Amniotic stem cell (primary cell): ENCODE measurements at regions not wholly inside any gene's neighbourhood (a gene's known extent, or its start where the extent isn't known, plus 50 kb on each side); places are given as distances from the start of the nearest gene placed in this dataset.

ENCODE experiments used
- DNase-seq: peaks from one replicate; lab custom pipeline; 2025; lab: John Stamatoyannopoulos, UW

GRCh38 chr1:14039582-14040430 is 339.8 kb downstream of the PRDM2 start:
- no peak for DNase-seq

- DNase-seq: no peak
Measured at GRCh38 chr1:14049965-14050364, 350.0 kb downstream of the PRDM2 start.

DNA sequence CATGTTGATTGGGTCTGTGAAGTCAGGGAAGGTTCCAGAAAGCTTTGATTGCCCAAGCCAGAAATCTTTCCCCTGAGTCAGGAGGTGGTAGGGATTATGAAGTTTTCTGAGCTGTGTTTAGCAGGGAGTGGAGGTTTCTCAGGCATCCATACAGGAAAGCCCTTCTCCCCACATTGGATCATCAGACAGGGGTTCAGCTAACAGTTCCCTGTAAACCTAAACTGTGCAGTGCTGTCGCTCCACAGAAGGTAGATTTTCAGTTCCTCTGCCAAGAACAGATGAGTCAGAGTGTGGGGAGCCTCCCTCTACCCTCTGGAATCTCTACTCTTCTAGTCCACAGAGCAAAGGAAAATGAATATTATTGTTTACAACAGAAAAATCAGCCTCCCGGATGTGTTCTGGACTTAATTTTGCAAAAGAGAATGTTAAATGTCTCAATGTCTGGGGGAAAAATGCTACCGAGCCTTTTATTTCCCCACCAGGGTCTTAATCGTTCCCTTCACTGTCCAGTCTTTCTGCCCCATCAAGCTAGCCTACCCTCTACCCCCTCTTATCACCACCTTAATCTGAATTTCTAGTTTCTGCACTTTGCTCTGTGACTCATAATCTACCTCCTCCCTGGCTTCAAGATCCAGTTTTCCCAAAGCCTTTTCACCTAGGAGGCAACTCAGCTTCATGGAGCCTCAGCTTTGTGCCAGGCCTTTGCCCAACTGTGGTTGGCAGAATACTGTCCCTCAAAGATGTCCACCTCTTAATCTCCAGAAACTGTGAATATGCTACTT is 355.6 kb downstream of the PRDM2 start:
- no peak for DNase-seq

DNA sequence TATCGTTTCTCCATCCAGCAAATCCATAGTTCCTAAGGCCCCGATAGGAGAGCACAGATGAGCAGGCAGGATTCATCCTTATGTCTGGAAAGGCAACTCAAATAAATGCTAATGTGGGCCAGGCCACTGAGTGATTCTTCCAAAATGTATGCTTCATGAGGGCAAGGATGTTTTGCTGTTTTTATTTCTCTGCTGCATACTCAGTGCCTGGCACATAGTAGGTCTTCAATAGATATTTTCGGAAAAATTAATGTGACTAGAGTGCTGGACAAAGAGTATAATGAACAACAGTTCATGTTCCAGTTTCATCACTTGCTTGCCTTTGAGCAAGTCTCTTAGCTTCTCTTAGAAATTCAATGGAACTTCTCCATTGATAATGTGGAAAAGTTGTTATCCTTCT is 357.7 kb downstream of the PRDM2 start:
- no peak for DNase-seq

DNA sequence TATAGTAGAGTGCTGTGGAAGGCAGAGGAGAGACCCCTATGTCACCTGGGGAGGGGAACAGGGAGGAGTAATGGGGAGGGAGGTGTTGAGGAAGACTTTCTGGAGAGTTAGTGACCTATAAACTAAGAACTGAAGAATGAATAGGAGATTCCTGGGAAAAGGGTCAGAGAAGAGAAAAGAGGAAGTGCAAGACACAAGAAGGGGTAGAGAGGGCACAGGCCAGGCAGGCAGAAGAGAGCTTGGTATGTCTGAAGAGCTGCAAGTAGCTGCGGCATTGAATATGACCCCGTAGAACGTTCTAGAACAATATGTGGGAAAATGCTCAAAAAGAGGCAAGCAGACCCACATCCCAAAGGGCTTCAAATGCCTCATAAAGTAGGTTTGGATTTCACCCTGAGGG is 361.2 kb downstream of the PRDM2 start:
- no peak for DNase-seq

- DNase-seq: no peak
Measured at GRCh38 chr1:14061722-14062121, 361.7 kb downstream of the PRDM2 start.

- DNase-seq: no peak
Measured at GRCh38 chr1:14062669-14063068, 362.7 kb downstream of the PRDM2 start.

GRCh38 chr1:14064649-14065442 is 364.9 kb downstream of the PRDM2 start:
- DNase-seq: no peak

DNA sequence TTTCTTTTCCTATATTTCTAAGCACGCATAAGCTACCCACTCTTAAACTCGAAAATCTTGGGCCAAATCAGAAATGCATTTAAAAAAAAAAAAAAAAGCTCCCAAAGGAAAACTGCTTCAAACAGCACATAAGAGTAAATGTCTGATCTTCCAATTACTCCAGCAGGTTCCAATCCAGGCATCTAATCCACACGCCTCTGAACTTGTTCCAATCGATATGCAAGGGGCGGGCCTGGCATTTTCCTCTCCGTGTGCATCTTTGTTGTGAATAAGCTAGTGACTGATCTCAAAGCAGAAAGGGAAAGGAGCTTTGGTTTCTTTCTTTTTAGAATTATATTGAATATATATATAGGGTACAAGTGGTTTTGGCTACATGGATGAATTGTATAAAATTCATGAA is 365.5 kb downstream of the PRDM2 start:
- DNase-seq: no peak

GRCh38 chr1:14067036-14067435 is 367.0 kb downstream of the PRDM2 start:
- no peak for DNase-seq

GRCh38 chr1:14067711-14068110 is 367.7 kb downstream of the PRDM2 start:
- no peak for DNase-seq

DNA sequence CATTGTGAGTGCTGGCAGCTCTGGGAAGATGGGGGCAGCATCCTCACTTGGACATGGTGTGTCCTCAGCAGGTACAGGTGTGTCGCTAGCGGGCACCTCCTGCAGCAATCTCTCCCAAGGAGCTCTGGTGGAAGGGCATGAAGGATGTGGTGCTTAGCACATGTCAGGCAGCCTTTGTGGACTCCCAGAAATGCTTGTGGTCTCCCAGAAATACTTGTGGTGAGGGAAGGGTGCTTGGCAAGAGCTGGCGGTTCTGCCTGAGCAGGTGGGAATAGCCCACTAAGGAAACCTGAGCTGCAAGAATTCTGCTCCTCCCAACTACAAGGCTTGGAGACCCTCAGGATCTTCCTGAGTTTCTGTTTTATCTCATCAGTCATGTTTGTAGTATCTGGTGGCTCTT is 371.6 kb downstream of the PRDM2 start:
- no peak for DNase-seq

- no peak for DNase-seq
Measured at GRCh38 chr1:14080653-14081052, 380.7 kb downstream of the PRDM2 start.

GRCh38 chr1:14082331-14082730 is 382.3 kb downstream of the PRDM2 start:
- no peak for DNase-seq

GRCh38 chr1:14083277-14083676 is 383.3 kb downstream of the PRDM2 start:
- DNase-seq: no peak

DNA sequence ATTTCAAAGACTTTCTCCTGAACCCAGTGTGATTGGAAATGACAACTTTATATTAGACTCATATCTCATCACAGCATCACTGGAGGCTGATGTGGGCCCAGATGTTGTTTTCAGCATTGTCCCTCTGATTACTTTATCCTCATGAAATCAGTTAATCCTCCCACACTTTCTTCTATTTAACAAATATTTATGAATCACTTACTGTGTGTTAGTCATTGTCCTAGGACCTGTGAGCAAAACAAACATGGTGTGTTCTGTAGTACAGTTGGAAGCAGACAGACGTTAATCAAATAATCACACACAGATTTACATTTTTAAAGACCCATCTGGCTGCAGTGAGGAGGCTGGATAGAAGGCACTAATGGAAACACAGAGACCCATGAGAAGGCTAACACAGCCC is 383.7 kb downstream of the PRDM2 start:
- no peak for DNase-seq

GRCh38 chr1:14090062-14090461 is 390.1 kb downstream of the PRDM2 start:
- DNase-seq: no peak

DNA sequence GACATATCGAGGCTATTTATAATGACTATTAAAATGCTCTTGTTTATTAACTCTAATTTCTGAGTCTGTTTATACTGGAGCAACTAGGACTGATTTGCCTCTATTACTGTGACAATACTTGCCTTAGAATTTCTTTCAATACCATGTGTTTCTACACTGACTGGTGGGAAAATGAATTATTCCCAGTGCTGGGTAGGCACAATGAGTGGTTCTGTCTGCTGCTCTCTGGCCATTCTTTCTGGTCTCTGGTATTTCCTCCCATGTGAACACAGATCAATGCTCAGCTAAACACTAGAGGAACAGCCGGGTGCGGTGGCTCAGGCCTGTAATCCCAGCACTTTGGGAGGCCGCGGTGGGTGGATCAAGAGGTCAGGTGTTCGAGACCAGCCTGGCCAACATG is 390.5 kb downstream of the PRDM2 start:
- DNase-seq: no peak

DNA sequence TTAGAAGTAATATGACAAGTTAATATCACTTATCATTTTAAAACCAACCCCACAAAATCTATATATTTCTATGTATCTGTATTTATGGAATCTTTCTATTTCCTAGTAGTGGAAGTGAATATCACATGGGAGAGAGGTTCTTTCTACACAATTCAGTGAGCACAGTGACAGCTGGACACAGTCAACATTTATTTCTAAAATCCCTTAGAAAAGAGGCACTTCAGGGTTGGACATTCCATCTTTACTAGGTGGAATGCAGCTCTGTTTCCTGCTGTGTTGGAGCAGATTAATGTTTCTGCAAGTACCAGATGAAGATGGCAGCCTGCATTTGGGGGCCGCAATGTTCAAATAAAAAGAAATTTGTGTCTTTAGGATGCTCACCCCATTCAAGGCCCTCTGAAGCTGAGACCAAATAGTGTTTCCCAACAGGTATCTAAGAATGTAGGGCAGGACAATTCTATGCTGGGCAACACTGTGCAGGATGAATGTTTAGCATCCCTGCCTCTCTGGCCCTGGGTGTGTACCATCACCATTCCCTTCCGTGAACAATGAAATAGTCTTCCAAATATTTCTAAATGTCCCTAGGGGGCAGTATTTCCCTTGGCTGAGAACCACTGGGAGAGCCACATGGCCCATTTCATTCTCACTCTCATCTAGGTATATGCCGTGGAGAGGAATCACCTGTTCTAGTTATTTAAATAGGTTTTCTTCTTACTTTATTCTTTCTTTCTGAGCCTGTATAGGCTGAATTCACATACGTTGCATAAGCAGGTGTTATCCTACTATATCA is 394.8 kb downstream of the PRDM2 start:
- DNase-seq: no peak

DNA sequence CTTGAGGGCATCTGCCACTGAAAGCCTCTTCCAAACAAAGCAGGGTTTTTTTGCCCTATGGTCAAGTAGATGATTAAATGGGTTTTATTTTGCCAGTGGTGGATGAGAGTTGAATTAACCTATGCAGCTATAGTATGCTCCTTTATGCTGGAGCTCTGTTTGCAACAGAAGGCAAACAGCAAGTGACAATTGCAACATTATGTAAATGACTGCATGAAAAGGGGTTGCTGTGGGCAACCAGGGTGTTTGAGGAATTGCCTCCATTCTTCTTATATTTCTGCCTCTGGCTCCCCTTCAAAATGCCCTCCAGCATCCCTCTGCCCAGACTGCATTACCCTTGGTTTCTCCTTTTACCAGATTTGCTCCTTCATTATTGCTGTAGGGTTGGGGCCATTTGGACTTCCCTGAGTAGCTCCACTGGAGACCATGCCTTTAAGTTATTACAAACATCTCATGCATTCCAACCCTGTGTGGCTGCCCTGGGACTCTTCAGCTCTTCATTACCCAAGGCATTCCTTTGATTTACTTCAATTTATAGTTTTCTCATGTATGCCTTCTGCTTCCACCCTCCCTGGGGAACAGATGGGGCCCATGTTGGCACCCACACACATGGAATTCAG is 398.4 kb downstream of the PRDM2 start:
- DNase-seq: no peak

GRCh38 chr1:14100444-14100843 is 400.5 kb downstream of the PRDM2 start:
- DNase-seq: no peak
